ENCODE measurements at regions not wholly inside any gene's neighbourhood (a gene's known extent, or its start where the extent isn't known, plus 50 kb on each side); places are given as distances from the start of the nearest gene placed in this dataset.

- TF ChIP-seq, protein P1, sequence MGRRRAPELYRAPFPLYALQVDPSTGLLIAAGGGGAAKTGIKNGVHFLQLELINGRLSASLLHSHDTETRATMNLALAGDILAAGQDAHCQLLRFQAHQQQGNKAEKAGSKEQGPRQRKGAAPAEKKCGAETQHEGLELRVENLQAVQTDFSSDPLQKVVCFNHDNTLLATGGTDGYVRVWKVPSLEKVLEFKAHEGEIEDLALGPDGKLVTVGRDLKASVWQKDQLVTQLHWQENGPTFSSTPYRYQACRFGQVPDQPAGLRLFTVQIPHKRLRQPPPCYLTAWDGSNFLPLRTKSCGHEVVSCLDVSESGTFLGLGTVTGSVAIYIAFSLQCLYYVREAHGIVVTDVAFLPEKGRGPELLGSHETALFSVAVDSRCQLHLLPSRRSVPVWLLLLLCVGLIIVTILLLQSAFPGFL (CRISPR knock-in tag; IDR thresholded peaks at IDR 0.05) = no peak
- TF ChIP-seq HHEX (CRISPR knock-in tag; IDR thresholded peaks at IDR 0.05) (no peak), ZNF619 (CRISPR knock-in tag; IDR thresholded peaks at IDR 0.05) (no peak), U2AF1 (optimal IDR thresholded peaks at IDR 0.05; ENCODE audit: low read depth, low read length) (no peak), MLLT10 (CRISPR knock-in tag; IDR thresholded peaks at IDR 0.05) (no peak)
Measured at GRCh38 chrX:23185951-23186350, 148.7 kb upstream of the PTCHD1 start (continued).

DNA sequence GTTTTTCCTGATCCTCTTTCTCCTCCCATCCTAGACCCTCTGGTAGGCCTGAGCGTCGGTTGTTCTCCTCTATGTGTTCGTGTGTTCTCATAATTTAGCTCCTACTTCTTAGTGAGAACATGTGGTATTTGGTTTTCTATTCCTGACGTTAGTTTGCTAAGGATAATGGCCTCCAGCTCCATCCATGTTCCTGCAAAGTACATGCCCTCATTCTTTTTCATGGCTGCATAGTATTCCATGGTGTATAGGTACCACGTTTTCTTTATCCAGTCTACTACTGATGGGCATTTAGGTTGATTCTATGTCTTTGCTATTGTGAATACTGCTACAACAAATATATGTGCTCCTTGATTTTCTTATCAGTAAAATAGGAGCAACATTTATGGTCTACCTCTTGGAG, 146.8 kb upstream of the PTCHD1 start:
- DNase-seq (ENCODE audit: low spot score) (no peak), ATAC-seq (no peak), FAIRE-seq (no peak)
- no peak overlapping the region for H3K9ac ChIP-seq (ENCODE audit: insufficient read depth, low read depth, low read length)
- H4K20me1 ChIP-seq (ENCODE audit: insufficient read depth, low read length) = no peaks in the 10 kb centered on the region
- no peaks in the 10 kb centered on the region for H3K27me3 ChIP-seq (ENCODE audit: control insufficient read depth in 1 of 2, insufficient read depth in 2 of 2, low read length in 2 of 2)
- H3K9me3 ChIP-seq (ENCODE audit: low read length) = no peaks in the 10 kb centered on the region
- no peaks in the 10 kb centered on the region for H3K4me1 ChIP-seq (ENCODE audit: insufficient read depth, low read length)
- BruUV-seq (replicated peaks) = no TSS peak
- CTCF ChIA-PET (ENCODE audit: low intra/inter-chr PET ratio, low total read pairs) = no interaction called here
- no peak overlapping the region for H3K27ac ChIP-seq (ENCODE audit: extremely low read length, insufficient read depth, low read length)
- WGBS (ENCODE audit: low lambda C conversion rate) = 0% methylated on average over 5 of the region's 5 CpGs
- intact Hi-C loops (cut with micrococcal nuclease; ENCODE audit: unreplicated experiment) (no loop called here), in situ Hi-C loops (cut with HindIII; ENCODE audit: extremely low pct_ligation_motif_present, low pct_unique_long_range_greater_than_20kb) (no loop called here)
- H3K4me3 ChIP-seq (replicated peaks in 1 of 3; ENCODE audit: insufficient read depth in 1 of 3, low read depth in 2 of 3, low read length in 3 of 3) = no peak overlapping the region
- H3K36me3 ChIP-seq (replicated peaks in 1 of 2; ENCODE audit: control insufficient read depth in 1 of 2, insufficient read depth in 2 of 2, low read length in 2 of 2) = no peaks in the 10 kb centered on the region
- no peak overlapping the region for H3K4me2 ChIP-seq (ENCODE audit: low read depth, low read length)
- no peak overlapping the region for H2AFZ ChIP-seq (ENCODE audit: low read length)
- no peaks in the 10 kb centered on the region for H3K79me2 ChIP-seq (ENCODE audit: insufficient read depth, low read length)
- TF ChIP-seq ZNF720 (CRISPR knock-in tag; IDR thresholded peaks at IDR 0.05) (no peak), CHD4 (IDR thresholded peaks at IDR 0.05; ENCODE audit: borderline replicate concordance, low read length) (no peak), RBFOX2 (IDR thresholded peaks at IDR 0.05; ENCODE audit: low read depth, low read length) (no peak), ZBTB42 (CRISPR knock-in tag; IDR thresholded peaks at IDR 0.05) (no peak), HOXA9 (CRISPR knock-in tag; IDR thresholded peaks at IDR 0.05; ENCODE audit: borderline replicate concordance) (no peak), CENPX (CRISPR knock-in tag; IDR thresholded peaks at IDR 0.05) (no peak)
- TF ChIP-seq, protein P2, sequence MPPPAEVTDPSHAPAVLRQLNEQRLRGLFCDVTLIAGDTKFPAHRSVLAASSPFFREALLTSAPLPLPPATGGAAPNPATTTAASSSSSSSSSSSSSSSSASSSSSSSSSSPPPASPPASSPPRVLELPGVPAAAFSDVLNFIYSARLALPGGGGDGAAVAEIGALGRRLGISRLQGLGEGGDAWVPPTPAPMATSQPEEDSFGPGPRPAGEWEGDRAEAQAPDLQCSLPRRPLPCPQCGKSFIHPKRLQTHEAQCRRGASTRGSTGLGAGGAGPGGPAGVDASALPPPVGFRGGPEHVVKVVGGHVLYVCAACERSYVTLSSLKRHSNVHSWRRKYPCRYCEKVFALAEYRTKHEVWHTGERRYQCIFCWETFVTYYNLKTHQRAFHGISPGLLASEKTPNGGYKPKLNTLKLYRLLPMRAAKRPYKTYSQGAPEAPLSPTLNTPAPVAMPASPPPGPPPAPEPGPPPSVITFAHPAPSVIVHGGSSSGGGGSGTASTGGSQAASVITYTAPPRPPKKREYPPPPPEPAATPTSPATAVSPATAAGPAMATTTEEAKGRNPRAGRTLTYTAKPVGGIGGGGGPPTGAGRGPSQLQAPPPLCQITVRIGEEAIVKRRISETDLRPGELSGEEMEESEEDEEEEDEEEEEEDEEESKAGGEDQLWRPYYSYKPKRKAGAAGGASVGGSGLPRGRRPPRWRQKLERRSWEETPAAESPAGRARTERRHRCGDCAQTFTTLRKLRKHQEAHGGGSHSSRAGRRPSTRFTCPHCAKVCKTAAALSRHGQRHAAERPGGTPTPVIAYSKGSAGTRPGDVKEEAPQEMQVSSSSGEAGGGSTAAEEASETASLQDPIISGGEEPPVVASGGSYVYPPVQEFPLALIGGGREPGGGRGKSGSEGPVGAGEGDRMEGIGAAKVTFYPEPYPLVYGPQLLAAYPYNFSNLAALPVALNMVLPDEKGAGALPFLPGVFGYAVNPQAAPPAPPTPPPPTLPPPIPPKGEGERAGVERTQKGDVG (CRISPR knock-in tag; IDR thresholded peaks at IDR 0.05; ENCODE audit: borderline replicate concordance) = no peak
- TF ChIP-seq, protein P3, sequence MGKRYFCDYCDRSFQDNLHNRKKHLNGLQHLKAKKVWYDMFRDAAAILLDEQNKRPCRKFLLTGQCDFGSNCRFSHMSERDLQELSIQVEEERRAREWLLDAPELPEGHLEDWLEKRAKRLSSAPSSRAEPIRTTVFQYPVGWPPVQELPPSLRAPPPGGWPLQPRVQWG (CRISPR knock-in tag; IDR thresholded peaks at IDR 0.05; ENCODE audit: borderline replicate concordance, low read depth) = no peak
- POLR2A ChIA-PET = no interaction called here
